Activated T-helper 2 cell treated with anti-CD3 and anti-CD28 coated beads, Interferon-gamma antibody, Interleukin-2, Interleukin-4, amounts not matched to agents 10 μg/mL and 5 μg/mL and 100 μg/mL, durations not matched to agents 14 hours and 24 hours and 36 hours (primary cell): ENCODE measurements at regions not wholly inside any gene's neighbourhood (a gene's known extent, or its start where the extent isn't known, plus 50 kb on each side); places are given as distances from the start of the nearest gene placed in this dataset.

ENCODE experiments used
- DNase-seq: peaks from one replicate; pipeline ENCODE4 v3.0.0; 2021; ENCODE audit warnings: low spot score
- H3K27ac Mint-ChIP-seq: one replicate; pipeline ENCODE4 v1.8.0; 2021; ENCODE audit warnings: mixed read lengths
- H3K27me3 Mint-ChIP-seq: one replicate; pipeline ENCODE4 v1.8.0; 2021; ENCODE audit warnings: low read depth, mixed read lengths
- H3K36me3 Mint-ChIP-seq: one replicate; pipeline ENCODE4 v1.8.0; 2021; ENCODE audit warnings: low read depth, mixed read lengths
- H3K4me1 Mint-ChIP-seq: one replicate; pipeline ENCODE4 v1.8.0; 2021; ENCODE audit warnings: low read depth, mixed read lengths
- H3K4me3 Mint-ChIP-seq: one replicate; pipeline ENCODE4 v1.8.0; 2021; ENCODE audit warnings: low read depth, mild to moderate bottlenecking, moderate library complexity, mixed read lengths
- H3K9me3 Mint-ChIP-seq: one replicate; pipeline ENCODE4 v1.8.0; 2021; ENCODE audit warnings: mixed read lengths
- intact Hi-C: fragments of 100-400 bp; cut with micrococcal nuclease; formaldehyde crosslinking; loops from one replicate; pipeline ENCODE4 v1.15.1; 2023

DNA sequence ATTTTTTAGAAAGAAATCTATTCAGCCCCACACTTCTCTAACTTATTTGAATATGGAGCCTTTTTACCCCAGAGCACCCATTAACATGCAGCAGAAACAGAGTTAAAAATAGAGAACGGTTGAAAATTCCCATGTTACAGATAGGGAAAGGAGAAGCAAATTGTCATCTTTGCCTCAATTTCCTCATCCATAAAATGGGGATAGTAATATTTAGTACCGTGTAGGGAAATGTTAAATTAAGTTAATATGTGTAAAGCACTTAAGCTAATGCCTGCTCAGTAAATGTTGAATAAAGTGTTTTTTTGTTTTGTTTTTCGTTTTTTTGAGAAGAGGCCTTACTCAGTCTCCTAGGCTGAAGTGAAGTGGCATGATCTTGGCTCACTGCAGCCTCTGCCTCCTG is 50.3 kb downstream of the NAV1 start:
- intact Hi-C loops, result no loop called here
- Mint-ChIP-seq H3K9me3 (no peaks in the 10 kb centered on the region), H3K4me3 (no peak overlapping the region), H3K4me1 (no peaks in the 10 kb centered on the region), H3K36me3 (no peaks in the 10 kb centered on the region), H3K27me3 (peaks cover 8% of the 10 kb centered on the region), H3K27ac (no peak overlapping the region)
- DNase-seq, result no peak

DNA sequence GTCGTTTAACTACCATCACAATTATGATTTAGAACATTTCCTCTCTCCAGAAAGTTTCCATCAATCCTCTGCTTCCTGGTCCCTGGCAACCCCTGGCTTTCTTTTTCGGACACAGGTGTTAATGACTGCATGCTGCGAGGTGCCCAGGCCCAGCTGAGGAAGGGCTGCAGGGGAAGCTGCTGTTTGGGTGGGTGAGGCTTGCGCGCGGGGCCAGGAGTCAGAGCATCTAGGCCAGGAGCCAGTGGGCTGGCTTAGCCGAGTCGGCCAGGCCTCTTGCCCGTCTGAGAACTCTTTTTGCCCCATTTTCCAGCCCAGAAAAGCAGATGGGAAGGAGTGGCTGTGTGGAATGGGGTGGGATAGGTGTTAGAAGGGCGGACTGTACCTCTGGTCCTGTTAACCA is 51.5 kb downstream of the NAV1 start:
- Mint-ChIP-seq H3K4me1 (no peaks in the 10 kb centered on the region), H3K9me3 (no peaks in the 10 kb centered on the region), H3K27ac (no peak overlapping the region), H3K27me3 (peaks cover 4% of the 10 kb centered on the region), H3K4me3 (no peak overlapping the region), H3K36me3 (no peaks in the 10 kb centered on the region)
- intact Hi-C loops, result no loop called here
- no peak for DNase-seq

- DNase-seq, result no peak
- H3K9me3 Mint-ChIP-seq, result no peaks in the 10 kb centered on the region
- H3K36me3 Mint-ChIP-seq, result no peaks in the 10 kb centered on the region
- no peak overlapping the region for H3K27ac Mint-ChIP-seq
- H3K4me1 Mint-ChIP-seq, result no peaks in the 10 kb centered on the region
- intact Hi-C loops, result no loop called here
- H3K4me3 Mint-ChIP-seq, result no peak overlapping the region
- no peaks in the 10 kb centered on the region for H3K27me3 Mint-ChIP-seq
Measured at GRCh38 chr1:201591348-201591747, 52.4 kb downstream of the NAV1 start.

DNA sequence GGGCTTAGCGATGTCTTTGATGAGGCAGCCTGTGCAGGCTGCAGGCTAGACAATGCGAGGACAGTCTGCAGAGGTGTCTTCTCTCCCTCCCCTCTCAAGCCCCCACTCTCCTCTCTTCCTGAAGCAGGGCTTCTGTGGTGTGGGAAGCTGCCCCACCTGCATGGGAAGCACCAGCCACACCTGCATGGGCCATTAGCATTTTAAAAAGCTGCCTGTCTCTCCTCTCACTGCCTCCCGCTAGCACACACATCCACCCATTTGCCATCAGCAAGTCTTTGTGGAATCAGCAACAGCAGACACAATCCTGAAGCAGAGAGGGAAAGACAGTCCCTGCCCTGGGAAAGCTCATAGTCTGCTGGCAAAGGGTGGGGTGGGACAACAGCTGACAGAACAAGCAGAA is 53.1 kb downstream of the NAV1 start:
- Mint-ChIP-seq H3K9me3 (no peaks in the 10 kb centered on the region), H3K36me3 (no peaks in the 10 kb centered on the region)

GRCh38 chr1:201593200-201593921 is 54.4 kb downstream of the NAV1 start:
- Mint-ChIP-seq H3K27ac (no peak overlapping the region), H3K4me3 (no peak overlapping the region), H3K9me3 (no peaks in the 10 kb centered on the region), H3K4me1 (no peaks in the 10 kb centered on the region), H3K36me3 (no peaks in the 10 kb centered on the region), H3K27me3 (no peaks in the 10 kb centered on the region)
- intact Hi-C loops, result no loop called here
- DNase-seq, result no peak

More for the DNA sequence above, 53.1 kb downstream of the NAV1 start:
- Mint-ChIP-seq H3K27ac (no peak overlapping the region), H3K4me3 (no peak overlapping the region), H3K4me1 (no peaks in the 10 kb centered on the region), H3K27me3 (no peaks in the 10 kb centered on the region)
- intact Hi-C loops, result no loop called here
- DNase-seq, result no peak

GRCh38 chr1:201594575-201595245 is 55.8 kb downstream of the NAV1 start:
- Mint-ChIP-seq H3K4me3 (no peak overlapping the region), H3K9me3 (no peaks in the 10 kb centered on the region), H3K4me1 (no peaks in the 10 kb centered on the region), H3K36me3 (no peaks in the 10 kb centered on the region), H3K27ac (no peak overlapping the region), H3K27me3 (no peaks in the 10 kb centered on the region)
- no peak for DNase-seq
- intact Hi-C loops, result no loop called here

- DNase-seq, result no peak
- H3K27me3 Mint-ChIP-seq, result no peaks in the 10 kb centered on the region
- no peaks in the 10 kb centered on the region for H3K36me3 Mint-ChIP-seq
- no peak overlapping the region for H3K27ac Mint-ChIP-seq
- no peaks in the 10 kb centered on the region for H3K4me1 Mint-ChIP-seq
- intact Hi-C loops, result no loop called here
- H3K4me3 Mint-ChIP-seq, result no peak overlapping the region
- no peaks in the 10 kb centered on the region for H3K9me3 Mint-ChIP-seq
Measured at GRCh38 chr1:201595381-201595780, 56.5 kb downstream of the NAV1 start.

DNA sequence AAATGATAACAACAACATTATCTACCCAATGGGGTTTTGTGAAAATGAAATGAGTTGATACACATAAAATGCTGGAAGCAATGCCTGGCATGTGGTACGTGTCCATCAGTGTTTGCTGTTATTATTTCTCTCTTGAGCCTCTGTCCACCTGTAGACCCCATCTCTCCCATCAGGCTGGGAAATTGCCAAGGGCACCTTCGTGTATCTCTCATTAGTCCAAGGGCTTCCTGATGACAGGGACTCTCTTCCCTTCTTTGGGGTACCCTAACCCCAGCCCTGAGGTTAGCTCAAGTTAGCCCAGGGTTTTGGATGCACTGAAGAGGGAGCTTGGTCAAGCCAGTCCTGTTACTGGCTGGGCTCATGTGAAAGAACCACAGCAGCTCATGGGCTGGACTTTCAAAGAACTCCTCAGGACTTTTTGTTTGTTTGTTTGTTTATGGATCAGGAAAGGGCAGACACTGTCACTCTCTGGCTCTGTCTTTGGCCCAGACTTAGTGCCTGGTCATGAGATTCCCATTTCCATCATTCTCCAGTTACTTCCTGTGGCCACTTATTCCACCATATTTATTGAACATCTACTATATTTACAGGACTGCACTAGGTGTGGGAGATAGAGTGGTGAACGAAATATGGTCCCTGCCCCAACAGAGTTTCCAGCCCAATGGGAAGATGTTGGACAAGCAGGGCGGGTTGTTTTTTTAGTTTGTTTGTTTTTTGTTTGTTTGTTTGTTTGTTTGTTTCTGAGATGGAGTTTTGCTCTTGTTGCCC is 57.4 kb downstream of the NAV1 start:
- Mint-ChIP-seq H3K4me3 (no peak overlapping the region), H3K36me3 (no peaks in the 10 kb centered on the region), H3K27me3 (no peaks in the 10 kb centered on the region), H3K9me3 (no peaks in the 10 kb centered on the region), H3K4me1 (no peaks in the 10 kb centered on the region), H3K27ac (no peak overlapping the region)
- intact Hi-C loops, result no loop called here
- no peak for DNase-seq

DNA sequence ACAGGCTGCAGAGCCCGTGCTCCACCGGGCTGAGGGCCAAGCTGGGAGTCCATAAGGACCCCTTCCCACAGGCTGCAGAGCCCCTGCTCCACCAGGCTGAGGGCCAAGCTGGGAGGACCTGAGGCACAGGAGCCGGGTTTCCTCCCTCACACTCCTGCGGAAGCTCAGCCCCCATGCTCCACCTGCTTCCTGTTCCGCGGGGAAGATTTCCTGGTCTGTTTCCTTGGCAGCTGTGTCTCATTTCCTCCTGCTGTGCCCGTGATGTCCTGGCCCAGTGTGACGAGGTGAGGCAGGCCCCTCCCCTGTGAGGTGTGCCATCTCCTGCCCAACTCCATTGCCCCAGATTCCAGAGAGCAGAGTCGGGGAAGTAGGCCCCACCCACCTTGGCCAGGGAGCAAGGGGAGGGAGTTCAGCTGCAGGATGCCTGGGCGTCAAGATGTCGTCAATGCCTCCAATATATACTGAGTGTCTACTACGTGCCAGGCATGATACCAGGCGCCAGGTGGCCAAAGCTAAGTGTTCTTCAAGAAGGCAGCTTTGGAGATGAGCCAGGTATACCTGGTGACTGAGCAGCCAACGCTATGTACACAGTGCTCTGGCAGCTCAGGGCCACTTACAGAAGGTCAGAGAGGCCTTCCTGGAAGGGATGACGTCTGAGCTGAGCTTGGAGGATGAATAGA is 58.8 kb downstream of the NAV1 start:
- intact Hi-C loops, result no loop called here
- Mint-ChIP-seq H3K4me1 (no peaks in the 10 kb centered on the region), H3K4me3 (no peak overlapping the region), H3K27me3 (no peaks in the 10 kb centered on the region), H3K9me3 (no peaks in the 10 kb centered on the region), H3K27ac (no peak overlapping the region), H3K36me3 (no peaks in the 10 kb centered on the region)
- no peak for DNase-seq

DNA sequence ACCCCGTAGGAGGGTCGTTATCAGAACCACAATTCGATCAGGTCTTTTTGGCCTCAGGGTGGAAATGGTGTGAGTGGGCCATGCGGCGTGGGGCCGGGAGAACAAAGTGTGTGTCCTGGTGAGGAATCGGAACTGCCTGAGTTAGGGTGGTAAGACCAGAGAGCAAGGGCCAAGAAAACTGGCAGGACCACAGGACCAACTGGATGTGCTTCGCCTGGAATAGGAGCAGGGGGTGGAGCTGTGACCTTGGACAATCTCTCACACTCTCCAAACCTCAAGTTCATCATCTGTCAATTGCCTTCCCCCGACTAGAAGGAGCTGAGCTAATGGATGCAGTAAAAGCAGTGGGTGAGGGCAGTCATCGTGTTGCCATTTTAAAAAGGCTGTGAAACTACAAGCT is 59.5 kb downstream of the NAV1 start:
- no peaks in the 10 kb centered on the region for H3K4me1 Mint-ChIP-seq
- intact Hi-C loops, result no loop called here
- no peaks in the 10 kb centered on the region for H3K36me3 Mint-ChIP-seq
- no peaks in the 10 kb centered on the region for H3K27me3 Mint-ChIP-seq
- H3K27ac Mint-ChIP-seq, result no peak overlapping the region
- H3K4me3 Mint-ChIP-seq, result no peak overlapping the region
- DNase-seq, result no peak
- H3K9me3 Mint-ChIP-seq, result no peaks in the 10 kb centered on the region

DNA sequence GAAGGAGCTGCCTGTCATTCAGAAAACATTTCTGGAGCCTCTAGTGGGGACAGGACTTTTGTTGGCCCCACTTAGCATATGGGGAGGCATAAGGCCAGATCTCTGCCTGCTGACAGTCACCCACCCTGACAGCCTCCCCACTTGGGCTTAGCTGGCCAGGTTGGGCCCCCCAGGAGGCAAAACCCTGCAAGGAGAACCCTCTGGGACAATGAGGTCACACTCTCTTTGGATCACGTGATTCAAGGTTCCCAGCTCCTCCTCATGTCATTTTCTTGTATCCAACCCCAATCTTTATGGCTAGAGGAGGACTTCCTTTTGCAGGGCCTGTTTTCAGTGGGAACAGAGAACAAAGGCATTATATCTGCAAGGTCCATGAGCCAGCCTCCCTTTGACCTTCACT is 60.0 kb downstream of the NAV1 start:
- no peaks in the 10 kb centered on the region for H3K27me3 Mint-ChIP-seq
- H3K9me3 Mint-ChIP-seq, result no peaks in the 10 kb centered on the region
- H3K27ac Mint-ChIP-seq, result no peak overlapping the region
- no peaks in the 10 kb centered on the region for H3K4me1 Mint-ChIP-seq
- intact Hi-C loops, result no loop called here
- no peak overlapping the region for H3K4me3 Mint-ChIP-seq
- DNase-seq, result no peak
- no peaks in the 10 kb centered on the region for H3K36me3 Mint-ChIP-seq

DNA sequence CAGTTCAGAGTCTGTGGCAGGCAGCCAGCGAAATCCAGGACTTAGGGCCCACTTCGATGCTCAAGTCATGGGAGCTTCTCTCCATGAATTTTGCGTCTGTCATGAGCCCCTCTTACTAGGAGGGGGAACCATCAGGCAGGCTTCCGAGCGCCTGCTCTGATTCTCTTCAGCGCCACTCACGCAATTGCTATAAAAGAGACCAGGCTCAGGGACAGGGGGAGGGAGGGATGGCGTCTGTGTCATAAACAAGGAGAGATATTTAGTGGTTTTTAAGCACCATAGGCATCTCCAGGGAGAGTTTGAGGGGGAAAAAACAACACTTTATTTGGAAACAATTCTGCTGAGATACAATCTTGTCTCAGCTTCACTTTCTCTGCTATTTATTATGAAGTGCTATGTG is 60.6 kb downstream of the NAV1 start:
- Mint-ChIP-seq H3K4me3 (no peak overlapping the region), H3K27ac (no peak overlapping the region), H3K9me3 (no peaks in the 10 kb centered on the region), H3K36me3 (no peaks in the 10 kb centered on the region), H3K27me3 (no peaks in the 10 kb centered on the region), H3K4me1 (no peaks in the 10 kb centered on the region)
- DNase-seq, result no peak
- intact Hi-C loops, result no loop called here
